Stimulated activated CD8-positive, alpha-beta memory T cell treated with anti-CD3 and anti-CD28 coated beads, Interleukin-7, amount 100 ng/mL, for 24 hours (primary cell): ENCODE measurements at regions not wholly inside any gene's neighbourhood (a gene's known extent, or its start where the extent isn't known, plus 50 kb on each side); places are given as distances from the start of the nearest gene placed in this dataset.
A peak's percentile ranks its signal among the peaks of the same experiment; 100 is the strongest.

Experiments
- DNase-seq: peaks from one replicate; pipeline ENCODE4 v3.0.0-alpha.2; 2020; ENCODE audit warnings: low read depth

DNA sequence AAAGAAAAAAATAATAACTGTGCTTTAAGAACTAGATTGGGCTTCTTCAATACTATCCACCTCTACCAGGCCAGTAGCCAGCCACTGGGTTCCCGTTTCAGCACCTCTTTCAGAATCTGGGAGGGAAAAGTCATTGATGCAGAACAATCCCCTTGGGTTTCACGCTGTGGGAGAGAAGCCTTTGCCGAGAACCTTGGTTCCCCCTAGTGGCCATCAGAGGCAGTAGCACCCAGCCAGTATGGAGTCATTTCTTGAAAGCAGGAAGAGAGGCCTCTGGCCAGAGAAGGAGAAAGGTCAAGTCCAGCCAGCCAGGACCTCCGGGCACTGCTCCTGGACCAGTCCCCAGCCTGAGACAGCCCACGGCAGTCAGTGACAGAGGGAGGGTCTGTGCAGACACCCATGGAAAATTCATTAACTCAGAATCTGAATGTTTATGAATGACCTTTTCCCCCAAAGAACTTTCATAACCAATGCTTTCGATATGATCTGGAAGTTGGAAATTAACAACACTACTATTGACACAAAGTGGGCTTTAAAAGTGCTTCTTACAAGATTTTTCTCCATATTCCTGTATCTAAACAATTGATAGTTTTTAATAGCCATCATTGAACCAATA, 51.2 kb upstream of the CDH5 start:
- peak; percentile 18 for DNase-seq

DNA sequence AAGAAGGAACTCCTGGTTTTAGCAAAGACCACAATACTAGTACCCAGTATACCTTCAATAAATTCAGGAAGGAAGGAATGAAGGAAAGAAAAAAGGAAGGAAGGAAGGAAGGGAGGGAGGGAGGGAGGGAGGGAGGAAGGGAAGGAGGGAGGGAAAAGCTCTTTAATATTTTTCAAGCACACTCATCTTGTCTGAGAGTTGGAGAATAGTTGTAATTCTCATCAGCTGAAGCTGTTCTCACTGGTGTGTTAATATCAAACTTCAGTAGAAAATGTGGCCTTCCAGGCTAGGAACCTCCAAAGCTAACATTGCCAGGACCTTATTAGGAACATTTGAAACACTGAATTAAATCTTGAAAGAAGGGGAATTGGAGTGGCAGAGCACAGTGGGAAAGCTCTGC, 55.2 kb upstream of the CDH5 start:
- no peak for DNase-seq

GRCh38 chr16:66309215-66309807, 57.2 kb upstream of the CDH5 start:
- no peak for DNase-seq

DNA sequence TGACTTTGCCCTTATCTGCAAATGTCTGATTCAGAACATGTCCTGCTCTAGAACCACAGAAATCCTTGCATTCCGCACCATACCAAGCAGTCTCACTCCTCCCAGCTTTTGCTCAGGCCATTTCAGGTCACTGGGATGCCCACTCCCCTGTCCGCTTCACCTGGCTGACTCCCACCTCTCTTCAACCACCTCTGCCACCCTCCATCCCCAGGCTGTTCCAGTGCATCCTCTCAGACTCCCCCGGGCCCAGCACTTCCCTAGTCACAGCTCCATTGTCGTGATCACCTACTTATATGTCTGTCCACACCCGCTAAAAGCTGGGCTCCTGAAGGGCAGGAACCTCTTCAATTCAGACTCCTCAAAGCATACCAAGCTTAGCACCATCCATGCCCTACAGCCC, 58.4 kb upstream of the CDH5 start:
- DNase-seq, result no peak

- no peak for DNase-seq
Measured at GRCh38 chr16:66306366-66307150, 59.9 kb upstream of the CDH5 start.

DNA sequence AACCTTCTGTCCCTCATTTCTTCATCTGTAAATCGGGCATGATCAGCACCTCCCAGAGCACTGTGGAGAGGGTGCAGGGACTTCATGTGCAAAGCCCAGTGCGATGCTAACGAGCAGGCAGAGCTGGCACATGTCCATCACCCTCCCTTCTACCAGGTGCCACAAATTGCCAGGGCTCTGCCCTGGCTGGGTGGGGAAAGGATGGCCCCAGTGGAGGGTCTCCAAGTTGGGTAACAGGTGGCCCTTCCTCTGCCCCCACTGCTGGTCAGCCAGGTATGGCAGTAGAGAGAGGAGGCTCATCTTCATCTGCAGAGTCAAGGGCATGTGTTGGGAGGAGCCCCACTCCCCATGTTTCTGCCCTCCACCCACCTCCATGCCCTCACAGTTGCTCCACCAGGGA, 61.5 kb upstream of the CDH5 start:
- no peak for DNase-seq

GRCh38 chr16:66304151-66304550, 62.3 kb upstream of the CDH5 start:
- DNase-seq, result no peak

GRCh38 chr16:66300501-66300900, 66.0 kb upstream of the CDH5 start:
- no peak for DNase-seq

DNA sequence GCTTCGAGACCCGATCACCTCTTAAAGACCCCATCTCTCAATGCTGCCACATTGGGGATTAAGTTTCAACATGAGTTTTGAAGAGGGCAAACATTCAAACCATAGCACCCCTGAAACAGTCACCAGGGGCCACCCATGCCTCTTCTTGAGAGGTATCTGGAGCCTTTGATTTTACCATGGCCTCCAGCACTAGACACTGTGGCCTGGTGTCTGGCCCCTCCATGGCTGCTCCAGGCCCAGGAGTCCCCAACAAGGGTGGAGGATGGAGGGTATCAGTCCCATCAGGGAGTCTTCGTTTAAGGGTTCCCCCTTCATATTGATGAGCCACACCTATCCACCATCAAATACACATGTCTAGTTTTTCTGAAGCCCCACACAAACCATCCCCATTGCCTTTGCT, 66.5 kb upstream of the CDH5 start:
- DNase-seq, result no peak

DNA sequence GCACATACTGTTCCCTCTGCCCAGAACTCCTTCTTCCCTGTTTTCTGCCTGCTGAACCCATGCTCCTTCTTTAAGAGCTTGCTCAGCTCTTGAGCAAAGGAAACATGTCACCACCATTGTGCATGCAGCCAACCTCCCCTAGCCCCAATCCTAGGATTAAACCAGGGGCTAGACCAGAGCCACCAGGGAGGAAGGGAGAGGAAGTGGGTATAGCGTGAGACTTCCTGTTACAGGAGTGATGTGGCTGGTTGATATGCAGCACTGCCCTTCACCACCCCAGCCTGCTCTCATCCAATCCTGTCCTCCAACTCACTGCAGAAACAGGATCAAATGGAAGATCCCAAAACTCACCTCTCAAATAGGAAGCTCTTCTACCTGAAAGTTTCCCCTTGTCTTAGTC, 67.1 kb upstream of the CDH5 start:
- DNase-seq, result no peak

- DNase-seq, result no peak
Measured at GRCh38 chr16:66298571-66299120, 67.8 kb upstream of the CDH5 start.

GRCh38 chr16:66298006-66298405, 68.5 kb upstream of the CDH5 start:
- no peak for DNase-seq

DNA sequence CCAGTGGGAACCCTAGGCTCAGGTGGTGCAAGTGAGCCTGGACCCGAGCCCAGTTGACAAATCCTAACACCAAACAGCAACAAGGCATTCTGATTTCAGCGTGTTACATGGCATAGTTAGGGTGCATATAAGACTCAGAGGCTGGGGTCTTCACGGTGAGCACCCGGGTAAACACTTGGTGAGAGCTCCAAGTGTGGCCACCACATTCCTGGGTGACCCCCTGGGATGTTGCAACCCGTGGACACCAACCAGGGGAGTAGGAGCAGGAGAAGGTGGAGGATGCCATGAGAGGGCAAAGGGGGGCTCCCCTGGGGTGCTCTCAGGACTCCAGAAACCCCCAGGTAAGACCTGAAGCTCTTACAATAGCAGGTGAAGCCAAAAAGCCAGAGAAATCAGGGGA, 69.9 kb upstream of the CDH5 start:
- no peak for DNase-seq

DNA sequence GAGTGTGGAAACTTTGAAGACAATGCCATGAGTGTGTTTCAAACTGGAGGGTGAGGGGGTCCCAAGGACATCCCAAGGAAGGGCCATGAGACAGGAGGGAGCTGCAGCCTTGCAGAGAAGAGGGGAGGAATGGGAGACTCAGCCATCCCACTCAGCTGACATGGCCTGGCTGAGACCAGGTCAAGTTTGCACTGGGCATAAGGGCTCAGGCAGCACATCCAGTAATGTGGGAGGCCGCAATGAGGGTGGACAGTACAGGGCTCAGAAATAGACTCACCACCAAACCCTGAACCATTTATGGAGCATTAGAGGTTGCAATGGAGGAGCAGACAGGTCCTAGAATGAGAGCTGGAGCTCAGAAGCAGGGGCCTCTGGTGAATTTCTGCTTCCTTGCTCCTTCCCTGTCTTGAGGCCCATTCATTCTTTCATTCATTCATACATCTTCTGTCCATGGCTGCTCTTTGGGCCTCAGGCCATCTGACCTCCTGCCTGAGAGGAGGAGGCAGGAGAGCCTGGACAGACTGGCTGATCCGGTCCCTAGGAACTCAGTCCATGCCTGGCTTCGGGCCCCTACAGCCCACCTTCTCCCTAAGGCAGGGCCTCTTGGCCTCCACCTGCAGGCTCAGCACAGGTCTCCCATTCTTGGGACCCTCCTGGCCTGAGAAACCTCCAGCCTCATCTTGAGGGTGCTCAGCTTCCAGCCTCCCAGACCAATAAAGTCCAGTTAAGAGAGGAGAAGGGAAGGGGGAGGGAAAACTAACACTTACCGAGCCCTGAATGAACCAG, 70.5 kb upstream of the CDH5 start:
- no peak for DNase-seq

- no peak for DNase-seq
Measured at GRCh38 chr16:66295213-66295612, 71.3 kb upstream of the CDH5 start.

- DNase-seq, result no peak
Measured at GRCh38 chr16:66294507-66294906, 72.0 kb upstream of the CDH5 start.

DNA sequence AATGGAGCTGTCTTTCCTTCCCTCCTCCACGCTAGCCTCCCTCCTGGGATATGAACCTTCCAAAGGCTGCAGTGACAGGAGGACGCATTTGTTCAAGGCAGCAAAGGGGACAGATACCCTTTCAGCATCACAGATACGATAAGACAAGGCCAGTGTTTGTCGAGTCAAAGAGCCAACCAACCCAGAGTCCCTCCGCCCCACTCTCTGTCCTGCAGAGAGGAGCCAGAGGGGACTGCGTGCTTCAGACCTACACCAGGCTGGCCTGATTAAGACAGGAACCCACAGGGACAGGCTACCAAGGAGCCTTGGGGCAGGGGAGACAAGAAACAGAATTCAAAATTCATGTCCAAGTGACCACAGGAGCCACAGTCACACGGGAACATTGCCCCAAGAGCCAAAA, 72.6 kb upstream of the CDH5 start:
- DNase-seq, result no peak

- DNase-seq, result no peak
Measured at GRCh38 chr16:66293207-66293735, 73.2 kb upstream of the CDH5 start.

DNA sequence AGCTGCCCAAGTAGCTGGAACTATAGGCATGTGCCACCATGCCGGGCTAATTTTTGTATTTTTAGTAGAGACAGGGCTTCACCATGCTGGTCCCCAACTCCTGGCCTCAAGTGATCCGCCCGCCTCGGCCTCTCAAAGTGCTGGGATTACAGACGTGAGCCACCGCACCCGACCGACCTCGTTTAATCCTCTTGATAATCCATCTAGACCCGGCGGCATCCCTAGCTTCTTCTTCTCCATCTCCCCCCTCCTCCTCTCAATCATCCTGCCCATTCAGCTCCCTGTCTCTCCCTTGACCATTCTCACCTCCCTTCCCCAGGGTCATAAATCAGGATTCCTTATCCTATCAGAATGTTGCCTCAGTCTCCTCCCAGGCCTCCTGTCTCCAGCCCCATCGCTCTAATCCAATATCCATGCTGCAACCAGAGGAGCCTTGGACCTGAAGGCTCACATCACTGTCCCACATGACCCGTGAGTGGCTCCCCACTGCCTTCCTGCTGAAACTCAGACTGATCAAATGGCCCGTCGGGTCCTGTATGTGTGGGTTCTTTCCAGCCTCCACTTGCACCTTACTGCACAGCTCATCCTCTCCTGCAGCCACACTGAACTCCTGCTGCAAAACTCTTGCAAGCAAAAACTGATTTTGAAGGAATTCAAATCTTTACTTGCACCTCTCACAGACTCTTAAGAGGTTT, 74.1 kb upstream of the CDH5 start:
- DNase-seq, result no peak

GRCh38 chr16:66291833-66292232, 74.7 kb upstream of the CDH5 start:
- DNase-seq, result no peak

- DNase-seq, result no peak
Measured at GRCh38 chr16:66290431-66290830, 76.1 kb upstream of the CDH5 start.

DNA sequence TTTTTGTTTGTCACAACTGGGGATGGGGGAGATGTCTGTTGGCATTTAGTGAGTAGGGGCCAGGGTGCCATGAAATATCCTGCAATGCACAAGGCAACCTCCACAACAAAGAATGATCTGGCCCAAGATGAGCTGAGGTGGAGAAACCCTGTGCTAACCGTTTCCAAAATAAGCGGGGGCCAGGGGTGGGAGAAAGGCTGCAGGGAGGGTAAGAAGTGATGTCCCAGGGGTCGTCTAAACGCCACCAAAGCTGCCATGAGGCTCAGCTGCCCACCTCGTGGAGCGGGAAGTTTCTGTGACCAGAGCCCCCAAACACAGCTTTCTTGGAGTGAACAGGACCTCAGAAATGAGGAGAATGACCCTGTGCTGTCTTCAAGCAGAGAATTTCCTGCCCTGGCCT, 76.5 kb upstream of the CDH5 start:
- no peak for DNase-seq
